Fibroblast of mammary gland (primary cell): ENCODE measurements at regions not wholly inside any gene's neighbourhood (a gene's known extent, or its start where the extent isn't known, plus 50 kb on each side); places are given as distances from the start of the nearest gene placed in this dataset.

ENCODE experiments used
- DNase-seq: peaks from one replicate; pipeline ENCODE4 v3.0.0-alpha.2; 2010; ENCODE audit warnings: low read depth
- H3K4me3 ChIP-seq: 2 replicates; pipeline ENCODE4 v1.5.1; 2011; ENCODE audit warnings: low read depth, mild to moderate bottlenecking, low read length, moderate library complexity; ENCODE audit not compliant: control insufficient read depth
- TF ChIP-seq, protein P1 (sequence below): conservative IDR thresholded peaks from 2 replicates; pipeline ENCODE4 v1.5.1; 2011; ENCODE audit warnings: low read depth, low read length, inconsistent platforms; ENCODE audit not compliant: control insufficient read depth, insufficient read depth

DNA sequence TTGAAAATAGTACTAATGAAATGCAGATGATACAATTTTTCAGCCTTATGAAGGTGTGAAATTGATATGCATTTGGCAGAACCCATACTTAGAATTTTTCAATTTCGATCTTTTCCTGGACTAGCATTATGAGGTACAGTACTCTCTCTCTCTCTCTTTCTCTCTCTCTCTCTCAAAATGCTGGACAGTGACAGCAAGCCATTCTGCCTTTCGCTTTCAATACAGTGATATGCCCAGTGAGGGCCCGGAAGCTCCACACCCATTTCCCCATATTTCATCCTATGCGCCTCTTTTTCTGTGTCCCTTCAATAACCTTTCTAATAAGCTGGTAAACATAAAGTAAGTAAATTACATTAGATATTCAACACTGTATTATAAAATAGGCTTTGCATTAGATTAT lies 595.0 kb upstream of the UBE2E2 start:
- DNase-seq, result no peak
- TF ChIP-seq, protein P1, sequence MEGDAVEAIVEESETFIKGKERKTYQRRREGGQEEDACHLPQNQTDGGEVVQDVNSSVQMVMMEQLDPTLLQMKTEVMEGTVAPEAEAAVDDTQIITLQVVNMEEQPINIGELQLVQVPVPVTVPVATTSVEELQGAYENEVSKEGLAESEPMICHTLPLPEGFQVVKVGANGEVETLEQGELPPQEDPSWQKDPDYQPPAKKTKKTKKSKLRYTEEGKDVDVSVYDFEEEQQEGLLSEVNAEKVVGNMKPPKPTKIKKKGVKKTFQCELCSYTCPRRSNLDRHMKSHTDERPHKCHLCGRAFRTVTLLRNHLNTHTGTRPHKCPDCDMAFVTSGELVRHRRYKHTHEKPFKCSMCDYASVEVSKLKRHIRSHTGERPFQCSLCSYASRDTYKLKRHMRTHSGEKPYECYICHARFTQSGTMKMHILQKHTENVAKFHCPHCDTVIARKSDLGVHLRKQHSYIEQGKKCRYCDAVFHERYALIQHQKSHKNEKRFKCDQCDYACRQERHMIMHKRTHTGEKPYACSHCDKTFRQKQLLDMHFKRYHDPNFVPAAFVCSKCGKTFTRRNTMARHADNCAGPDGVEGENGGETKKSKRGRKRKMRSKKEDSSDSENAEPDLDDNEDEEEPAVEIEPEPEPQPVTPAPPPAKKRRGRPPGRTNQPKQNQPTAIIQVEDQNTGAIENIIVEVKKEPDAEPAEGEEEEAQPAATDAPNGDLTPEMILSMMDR, result no peak
- H3K4me3 ChIP-seq, result no peak overlapping the region

DNA sequence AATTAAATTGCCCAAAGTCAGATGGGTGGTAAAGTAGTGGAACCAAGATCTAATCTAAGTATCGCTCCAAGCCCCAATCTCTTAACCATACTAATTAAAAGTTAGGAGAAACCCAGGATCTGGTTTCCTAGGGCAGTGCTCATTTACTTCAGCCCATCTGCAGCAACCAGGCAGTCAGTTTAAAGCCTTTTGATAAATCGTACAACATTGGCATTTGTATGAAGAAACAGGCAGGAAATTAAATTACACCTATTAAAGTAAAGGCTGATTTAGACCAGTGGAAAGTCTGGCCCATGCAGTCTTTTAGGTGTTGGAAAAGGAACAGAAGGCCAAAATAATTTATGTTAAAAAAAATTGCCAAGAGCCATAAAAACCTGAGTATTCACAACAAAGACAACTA lies 594.4 kb upstream of the UBE2E2 start:
- TF ChIP-seq, protein P1, result no peak
- no peak for DNase-seq
- no peak overlapping the region for H3K4me3 ChIP-seq

DNA sequence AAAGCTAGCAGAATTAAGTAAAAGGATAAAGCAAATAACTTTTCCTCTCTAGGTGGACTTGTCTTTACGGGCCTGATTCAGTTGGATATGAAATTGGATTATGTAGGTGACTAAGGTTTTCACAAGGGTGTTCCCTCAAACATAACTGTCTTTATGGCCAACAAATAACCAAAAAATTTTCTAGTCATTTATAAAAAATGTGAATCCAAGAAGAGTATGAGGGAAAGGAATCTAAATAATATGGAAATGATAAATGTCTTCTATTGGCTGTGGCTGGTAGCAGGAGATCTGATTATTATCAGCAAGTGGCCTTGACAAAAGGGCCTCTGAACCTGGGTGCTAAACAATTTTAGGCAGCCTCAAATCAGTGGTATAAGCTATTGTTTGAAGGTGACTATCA lies 594.0 kb upstream of the UBE2E2 start:
- peak; percentile 31 for DNase-seq
- no peak overlapping the region for H3K4me3 ChIP-seq
- TF ChIP-seq, protein P1, result no peak

DNA sequence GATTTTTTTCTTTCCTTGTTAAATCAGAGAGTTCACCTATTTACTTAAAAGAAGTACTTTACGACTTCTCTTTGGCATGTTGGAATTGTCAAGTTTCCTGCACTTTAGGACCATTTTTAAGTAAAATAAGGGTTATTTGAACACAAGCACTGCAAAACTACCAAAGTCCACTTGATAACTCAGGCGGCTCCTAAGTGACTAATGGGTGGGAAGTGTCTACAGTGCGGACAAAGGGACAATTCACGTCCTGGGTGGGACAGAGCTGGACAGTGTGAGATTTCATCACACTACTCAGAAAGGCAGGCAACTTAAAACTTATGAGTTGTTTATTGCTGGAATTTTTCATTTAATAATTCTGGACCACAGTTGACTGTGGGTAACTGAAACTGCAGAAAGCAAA lies 590.2 kb upstream of the UBE2E2 start:
- DNase-seq, result no peak
- H3K4me3 ChIP-seq, result no peak overlapping the region
- TF ChIP-seq, protein P1, result no peak

DNA sequence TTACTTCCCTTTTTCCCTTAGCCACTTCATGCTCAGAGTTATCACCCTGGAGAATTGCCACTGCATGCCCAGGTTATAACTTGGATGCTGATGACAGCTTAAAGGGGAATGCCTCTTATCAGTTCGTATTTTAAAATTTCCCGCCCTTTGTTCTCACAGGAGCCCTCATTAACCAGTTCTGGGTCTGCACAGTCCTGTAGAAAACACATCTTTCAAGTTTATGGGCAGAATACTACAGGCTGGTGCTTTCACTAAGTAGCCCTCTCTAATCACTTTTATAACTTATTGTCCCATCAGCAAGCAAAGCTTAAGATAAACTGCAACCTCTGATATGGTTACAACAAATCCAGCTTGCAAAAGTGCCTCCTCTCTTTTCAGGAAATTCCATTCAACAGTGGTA lies 587.3 kb upstream of the UBE2E2 start:
- no peak for DNase-seq
- no peak overlapping the region for H3K4me3 ChIP-seq
- TF ChIP-seq, protein P1, result no peak

DNA sequence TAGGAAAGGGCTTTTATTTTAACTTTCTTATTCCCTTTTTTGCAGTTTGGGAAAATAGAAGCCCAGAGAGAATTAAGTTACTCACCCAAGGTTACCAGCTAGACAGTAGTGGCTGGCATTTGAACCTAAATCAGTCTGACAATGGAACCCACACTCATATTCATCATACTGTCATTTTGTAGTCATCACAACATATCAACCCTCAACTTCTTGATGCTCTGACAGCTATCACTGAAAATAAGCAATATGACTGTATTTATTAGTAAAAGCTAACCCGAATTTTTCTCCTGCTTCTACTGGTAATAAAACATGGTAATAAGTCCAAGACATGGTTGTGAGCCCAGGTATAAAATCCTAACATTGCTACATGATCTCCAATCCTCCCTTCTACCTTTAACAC lies 585.8 kb upstream of the UBE2E2 start:
- H3K4me3 ChIP-seq, result no peak overlapping the region
- TF ChIP-seq, protein P1, result no peak
- no peak for DNase-seq

DNA sequence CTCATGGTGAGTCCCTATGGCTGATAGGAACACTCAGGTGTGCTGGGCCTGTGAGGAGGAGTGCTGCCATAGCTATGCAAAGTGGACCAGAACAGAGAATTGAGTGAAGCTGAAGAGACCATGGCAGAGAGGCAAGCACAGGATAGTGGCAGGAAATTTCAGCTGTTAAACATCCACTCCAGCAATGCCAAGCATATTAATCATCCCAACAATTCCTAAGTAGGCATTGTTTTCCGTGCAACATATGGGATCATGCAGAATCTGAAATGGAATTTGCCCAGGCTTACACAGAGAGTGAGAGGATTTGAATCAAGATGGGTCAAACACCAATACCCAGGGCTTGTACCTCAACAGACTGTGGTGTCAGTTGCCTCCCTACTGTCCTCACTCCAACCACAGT lies 582.6 kb upstream of the UBE2E2 start:
- TF ChIP-seq, protein P1, result no peak
- H3K4me3 ChIP-seq, result no peak overlapping the region
- DNase-seq, result no peak
